Type B pancreatic cell (in vitro differentiated cells): ENCODE measurements at regions not wholly inside any gene's neighbourhood (a gene's known extent, or its start where the extent isn't known, plus 50 kb on each side); places are given as distances from the start of the nearest gene placed in this dataset.

Experiments
- DNase-seq: peaks from one replicate; pipeline ENCODE4 v3.0.0; 2021; ENCODE audit warnings: mixed read lengths; ENCODE audit not compliant: unreplicated experiment; ENCODE audit errors: extremely low spot score
- H3K27ac Mint-ChIP-seq: 2 replicates; pipeline ENCODE4 v1.8.0; 2021; ENCODE audit warnings: mild to moderate bottlenecking, mixed read lengths
- H3K27me3 Mint-ChIP-seq: 2 replicates; pipeline ENCODE4 v1.8.0; 2021; ENCODE audit warnings: mixed read lengths
- H3K36me3 Mint-ChIP-seq: 2 replicates; pipeline ENCODE4 v1.8.0; 2021; ENCODE audit warnings: mixed read lengths
- H3K4me1 Mint-ChIP-seq: one replicate; pipeline ENCODE4 v1.8.0; 2021; ENCODE audit warnings: mixed read lengths; ENCODE audit not compliant: unreplicated experiment
- H3K4me3 Mint-ChIP-seq: 2 replicates; pipeline ENCODE4 v1.8.0; 2021; ENCODE audit warnings: mild to moderate bottlenecking, mixed read lengths
- H3K9me3 Mint-ChIP-seq: 2 replicates; pipeline ENCODE4 v1.8.0; 2021; ENCODE audit warnings: mixed read lengths
- CTCF ChIP-seq: fragments of 200-600 bp; sonication (generic); conservative IDR thresholded peaks from 2 replicates; pipeline ENCODE4 v1.5.0; 2021; ENCODE audit warnings: antibody characterized with exemption, mild to moderate bottlenecking

- no peaks in the 10 kb centered on the region for H3K36me3 Mint-ChIP-seq
- H3K4me3 Mint-ChIP-seq, result no peak overlapping the region
- H3K27me3 Mint-ChIP-seq, result no peaks in the 10 kb centered on the region
- no peaks in the 10 kb centered on the region for H3K9me3 Mint-ChIP-seq
- H3K27ac Mint-ChIP-seq, result no peak overlapping the region
- no peaks in the 10 kb centered on the region for H3K4me1 Mint-ChIP-seq
- no peak for DNase-seq
- no peak for TF ChIP-seq CTCF
These were observed 177.6 kb upstream of the UBE3A start for GRCh38 chr15:25616471-25616870.

- H3K4me1 Mint-ChIP-seq, result no peaks in the 10 kb centered on the region
- no peaks in the 10 kb centered on the region for H3K9me3 Mint-ChIP-seq
- H3K36me3 Mint-ChIP-seq, result no peaks in the 10 kb centered on the region
- TF ChIP-seq CTCF, result no peak
- H3K4me3 Mint-ChIP-seq, result no peak overlapping the region
- DNase-seq, result no peak
- H3K27ac Mint-ChIP-seq, result no peak overlapping the region
- H3K27me3 Mint-ChIP-seq, result no peaks in the 10 kb centered on the region
These were observed 174.3 kb upstream of the UBE3A start for GRCh38 chr15:25613134-25613533.

- TF ChIP-seq CTCF, result no peak
- DNase-seq, result no peak
- H3K4me1 Mint-ChIP-seq, result no peaks in the 10 kb centered on the region
- H3K4me3 Mint-ChIP-seq, result no peak overlapping the region
- H3K9me3 Mint-ChIP-seq, result no peaks in the 10 kb centered on the region
- no peaks in the 10 kb centered on the region for H3K27me3 Mint-ChIP-seq
- no peak overlapping the region for H3K27ac Mint-ChIP-seq
- H3K36me3 Mint-ChIP-seq, result no peaks in the 10 kb centered on the region
These were observed 172.8 kb upstream of the UBE3A start for GRCh38 chr15:25611603-25612002.

GRCh38 chr15:25609371-25609770 is 170.5 kb upstream of the UBE3A start:
- H3K4me3 Mint-ChIP-seq, result no peak overlapping the region
- H3K27ac Mint-ChIP-seq, result no peak overlapping the region
- no peaks in the 10 kb centered on the region for H3K27me3 Mint-ChIP-seq
- DNase-seq, result no peak
- H3K36me3 Mint-ChIP-seq, result no peaks in the 10 kb centered on the region
- H3K4me1 Mint-ChIP-seq, result no peaks in the 10 kb centered on the region
- no peaks in the 10 kb centered on the region for H3K9me3 Mint-ChIP-seq
- TF ChIP-seq CTCF, result no peak

- no peak for DNase-seq
- no peak overlapping the region for H3K4me3 Mint-ChIP-seq
- no peaks in the 10 kb centered on the region for H3K36me3 Mint-ChIP-seq
- no peak overlapping the region for H3K27ac Mint-ChIP-seq
- no peaks in the 10 kb centered on the region for H3K4me1 Mint-ChIP-seq
- no peaks in the 10 kb centered on the region for H3K9me3 Mint-ChIP-seq
- TF ChIP-seq CTCF, result no peak
- no peaks in the 10 kb centered on the region for H3K27me3 Mint-ChIP-seq
These were observed 170.1 kb upstream of the UBE3A start for GRCh38 chr15:25608926-25609325.

GRCh38 chr15:25605151-25605550 is 166.3 kb upstream of the UBE3A start:
- DNase-seq, result no peak
- TF ChIP-seq CTCF, result no peak
- Mint-ChIP-seq H3K4me1 (no peaks in the 10 kb centered on the region), H3K9me3 (no peaks in the 10 kb centered on the region), H3K4me3 (no peak overlapping the region), H3K27ac (no peak overlapping the region), H3K36me3 (no peaks in the 10 kb centered on the region), H3K27me3 (no peaks in the 10 kb centered on the region)
